H9 (cell line): ENCODE measurements at regions not wholly inside any gene's neighbourhood (a gene's known extent, or its start where the extent isn't known, plus 50 kb on each side); places are given as distances from the start of the nearest gene placed in this dataset.
"Not testable (repeated sequence)": the region's sequence is repeated elsewhere in the genome, so short reads cannot be mapped to it uniquely, and the experiment has no call there.

ENCODE experiments used
- DNase-seq: peaks from one replicate; pipeline ENCODE4 v3.0.0-alpha.2; 2017
- H2AFZ ChIP-seq: one replicate; pipeline ENCODE4 v1.6.1; 2013; ENCODE audit warnings: mild to moderate bottlenecking, low read length, control low read depth, moderate library complexity
- H2AK5ac ChIP-seq: 2 replicates; pipeline ENCODE4 v1.6.1; 2013; ENCODE audit warnings: low read length, control low read depth, mixed read lengths; ENCODE audit not compliant: insufficient read length
- H2BK120ac ChIP-seq: one replicate; pipeline ENCODE4 v1.6.1; 2013; ENCODE audit warnings: low read depth, mild to moderate bottlenecking, low read length, control low read depth, inconsistent platforms; ENCODE audit not compliant: poor library complexity, severe bottlenecking
- H2BK12ac ChIP-seq: 2 replicates; pipeline ENCODE4 v1.6.1; 2013; ENCODE audit warnings: low read length, control low read depth, mixed read lengths, low read depth; ENCODE audit not compliant: insufficient read length
- H2BK15ac ChIP-seq: 2 replicates; pipeline ENCODE4 v1.6.1; 2013; ENCODE audit warnings: low read depth, low read length, control low read depth
- H2BK20ac ChIP-seq: one replicate; pipeline ENCODE4 v1.6.1; 2013; ENCODE audit warnings: low read depth, mild to moderate bottlenecking, low read length, control low read depth, inconsistent platforms; ENCODE audit not compliant: poor library complexity, severe bottlenecking
- H2BK5ac ChIP-seq: 2 replicates; pipeline ENCODE4 v1.6.1; 2013; ENCODE audit warnings: low read length, control low read depth, mixed read lengths; ENCODE audit not compliant: insufficient read length
- H3K14ac ChIP-seq: 2 replicates; pipeline ENCODE4 v1.6.1; 2013; ENCODE audit warnings: low read length, control low read depth; ENCODE audit not compliant: insufficient read depth
- H3K18ac ChIP-seq: 2 replicates; pipeline ENCODE4 v1.6.1; 2013; ENCODE audit warnings: low read depth, mild to moderate bottlenecking, mixed read lengths, low read length, control low read depth; ENCODE audit not compliant: insufficient read length
- H3K23ac ChIP-seq: 2 replicates; pipeline ENCODE4 v1.6.1; 2013; ENCODE audit warnings: low read length, control low read depth, mixed read lengths, low read depth; ENCODE audit not compliant: insufficient read length
- H3K23me2 ChIP-seq: 2 replicates; pipeline ENCODE4 v1.6.1; 2013; ENCODE audit warnings: low read depth, mild to moderate bottlenecking, mixed read lengths, low read length, control low read depth; ENCODE audit not compliant: insufficient read length, poor library complexity, severe bottlenecking
- H3K27ac ChIP-seq: 2 replicates; pipeline ENCODE4 v1.5.1; 2013; ENCODE audit warnings: low read length, control low read depth, mixed read lengths, low read depth; ENCODE audit not compliant: insufficient read length
- H3K27me3 ChIP-seq: 2 replicates; pipeline ENCODE4 v1.6.1; 2013; ENCODE audit warnings: low read length, control low read depth, inconsistent platforms; ENCODE audit not compliant: insufficient read depth
- H3K4ac ChIP-seq: 2 replicates; pipeline ENCODE4 v1.6.1; 2013; ENCODE audit warnings: low read depth, mild to moderate bottlenecking, control low read depth, inconsistent platforms, low read length, moderate library complexity
- H3K4me1 ChIP-seq: 2 replicates; pipeline ENCODE4 v1.6.1; 2013; ENCODE audit warnings: low read length, control low read depth, inconsistent platforms; ENCODE audit not compliant: insufficient read depth
- H3K4me2 ChIP-seq: 2 replicates; pipeline ENCODE4 v1.6.1; 2013; ENCODE audit warnings: low read length, control low read depth, mixed read lengths; ENCODE audit not compliant: insufficient read length, insufficient read depth
- H3K56ac ChIP-seq: 2 replicates; pipeline ENCODE4 v1.6.1; 2013; ENCODE audit warnings: low read depth, mild to moderate bottlenecking, mixed read lengths, low read length, control low read depth; ENCODE audit not compliant: insufficient read length
- H3K79me1 ChIP-seq: 2 replicates; pipeline ENCODE4 v1.6.1; 2013; ENCODE audit warnings: low read depth, mild to moderate bottlenecking, moderate library complexity, low read length, control low read depth, inconsistent platforms; ENCODE audit not compliant: insufficient read depth, poor library complexity, severe bottlenecking
- H3K79me2 ChIP-seq: 2 replicates; pipeline ENCODE4 v1.6.1; 2013; ENCODE audit warnings: low read length, control low read depth, inconsistent platforms; ENCODE audit not compliant: insufficient read depth
- H3K9ac ChIP-seq: 2 replicates; pipeline ENCODE4 v1.6.1; 2013; ENCODE audit warnings: low read length, control low read depth, mixed read lengths; ENCODE audit not compliant: insufficient read length; ENCODE audit errors: extremely low read depth
- H3K9me3 ChIP-seq: one replicate; pipeline ENCODE4 v1.6.1; 2013; ENCODE audit warnings: low read depth, low read length, inconsistent platforms; ENCODE audit not compliant: control insufficient read depth
- H3T11ph ChIP-seq: one replicate; pipeline ENCODE4 v1.6.1; 2013; ENCODE audit warnings: mild to moderate bottlenecking, low read length, control low read depth, inconsistent platforms
- H4K20me1 ChIP-seq: one replicate; pipeline ENCODE4 v1.6.1; 2013; ENCODE audit not compliant: control insufficient read depth, insufficient read length, insufficient read depth
- H4K5ac ChIP-seq: 2 replicates; pipeline ENCODE4 v1.6.1; 2013; ENCODE audit warnings: low read depth, mild to moderate bottlenecking, mixed read lengths, low read length, control low read depth; ENCODE audit not compliant: insufficient read length
- H4K8ac ChIP-seq: replicated peaks from 2 replicates; pipeline ENCODE4 v1.6.1; 2013; ENCODE audit warnings: low read length, control low read depth, mixed read lengths, low read depth; ENCODE audit not compliant: insufficient read length
- H4K91ac ChIP-seq: 2 replicates; pipeline ENCODE4 v1.6.1; 2013; ENCODE audit warnings: low read depth, mild to moderate bottlenecking, moderate library complexity, mixed read lengths, low read length, control low read depth; ENCODE audit not compliant: insufficient read length
- H3K27ac Mint-ChIP-seq, 3 experiments: 2 replicates in 2 of 3; 3 replicates in 1 of 3; pipeline ENCODE4 v1.8.0; 2020 to 2021; ENCODE audit warnings: mixed read lengths in 3 of 3, mild to moderate bottlenecking in 1 of 3, moderate library complexity in 1 of 3
- H3K27me3 Mint-ChIP-seq: 2 replicates; pipeline ENCODE4 v1.8.0; 2021; ENCODE audit warnings: low read depth, mild to moderate bottlenecking, moderate library complexity, mixed read lengths
- H3K36me3 Mint-ChIP-seq, 3 experiments: 2 replicates in 2 of 3; 3 replicates in 1 of 3; pipeline ENCODE4 v1.8.0; 2020 to 2021; ENCODE audit warnings: low read depth in 3 of 3, mixed read lengths in 3 of 3; ENCODE audit not compliant: insufficient read depth in 1 of 3
- H3K4me1 Mint-ChIP-seq, 2 experiments: 2 replicates each; pipeline ENCODE4 v1.8.0; 2020; ENCODE audit warnings: mixed read lengths in 2 of 2
- H3K4me3 Mint-ChIP-seq, 2 experiments: 2 replicates in 1 of 2; 3 replicates in 1 of 2; pipeline ENCODE4 v1.8.0; 2020 to 2021; ENCODE audit warnings: mild to moderate bottlenecking in 2 of 2, mixed read lengths in 2 of 2, moderate library complexity in 1 of 2
- H3K9me3 Mint-ChIP-seq, 2 experiments: 2 replicates in 1 of 2; 3 replicates in 1 of 2; pipeline ENCODE4 v1.8.0; 2020; ENCODE audit warnings: mild to moderate bottlenecking in 2 of 2, mixed read lengths in 2 of 2, moderate library complexity in 1 of 2
- WGBS: extraction: QIAGEN DNeasy Blood & Tissue Kit; methylation state at CpG from one replicate; pipeline ENCODE4 v1.1.7; 2013; ENCODE audit warnings: missing lambda C conversion rate, low lambda C conversion rate, mixed read lengths; ENCODE audit not compliant: insufficient read length; ENCODE audit errors: extremely low coverage; 5-methylcytosine and 5-hydroxymethylcytosine counted together
- TF ChIP-seq, protein P1 (sequence below): fragments of 200-600 bp; sonication (generic); conservative IDR thresholded peaks from 3 replicates; pipeline ENCODE4 v1.8.0; 2021; ENCODE audit warnings: antibody characterized with exemption, mild to moderate bottlenecking

DNA sequence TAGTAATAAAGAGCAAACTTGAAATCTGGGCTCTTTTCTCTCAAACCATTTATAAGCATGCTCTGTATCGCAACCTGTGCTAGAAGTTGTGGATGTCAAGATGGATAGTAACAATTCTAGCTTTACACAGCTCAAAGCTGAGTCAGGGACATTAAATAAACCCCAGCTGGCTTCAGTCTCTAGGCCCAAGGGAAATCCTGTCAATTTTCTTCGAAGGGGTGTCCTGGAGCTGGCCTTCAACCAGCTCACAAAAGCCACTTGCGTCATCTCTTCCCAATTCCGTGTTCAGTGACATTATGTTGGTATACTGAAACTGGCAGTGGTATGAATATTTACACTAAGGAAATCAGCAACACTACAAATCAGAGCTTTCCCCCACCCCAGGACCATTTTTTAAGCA is 89.8 kb upstream of the PRKG2 start:
- H3K23ac ChIP-seq: no peak overlapping the region
- H3K9me3 Mint-ChIP-seq: no peaks in the 10 kb centered on the region
- H3K4ac ChIP-seq: no peak overlapping the region
- no peak overlapping the region for H2BK120ac ChIP-seq
- no peaks in the 10 kb centered on the region for H3K4me1 Mint-ChIP-seq
- no peak overlapping the region for H3K27ac Mint-ChIP-seq
- TF ChIP-seq, protein P1, sequence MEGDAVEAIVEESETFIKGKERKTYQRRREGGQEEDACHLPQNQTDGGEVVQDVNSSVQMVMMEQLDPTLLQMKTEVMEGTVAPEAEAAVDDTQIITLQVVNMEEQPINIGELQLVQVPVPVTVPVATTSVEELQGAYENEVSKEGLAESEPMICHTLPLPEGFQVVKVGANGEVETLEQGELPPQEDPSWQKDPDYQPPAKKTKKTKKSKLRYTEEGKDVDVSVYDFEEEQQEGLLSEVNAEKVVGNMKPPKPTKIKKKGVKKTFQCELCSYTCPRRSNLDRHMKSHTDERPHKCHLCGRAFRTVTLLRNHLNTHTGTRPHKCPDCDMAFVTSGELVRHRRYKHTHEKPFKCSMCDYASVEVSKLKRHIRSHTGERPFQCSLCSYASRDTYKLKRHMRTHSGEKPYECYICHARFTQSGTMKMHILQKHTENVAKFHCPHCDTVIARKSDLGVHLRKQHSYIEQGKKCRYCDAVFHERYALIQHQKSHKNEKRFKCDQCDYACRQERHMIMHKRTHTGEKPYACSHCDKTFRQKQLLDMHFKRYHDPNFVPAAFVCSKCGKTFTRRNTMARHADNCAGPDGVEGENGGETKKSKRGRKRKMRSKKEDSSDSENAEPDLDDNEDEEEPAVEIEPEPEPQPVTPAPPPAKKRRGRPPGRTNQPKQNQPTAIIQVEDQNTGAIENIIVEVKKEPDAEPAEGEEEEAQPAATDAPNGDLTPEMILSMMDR: no peak
- H3K56ac ChIP-seq: no peak overlapping the region
- no peaks in the 10 kb centered on the region for H3K4me1 ChIP-seq
- no peak overlapping the region for H3K9ac ChIP-seq
- H3K27me3 Mint-ChIP-seq: 0 out of 2 replicates have a peak, but pooled peaks cover 1% of the 10 kb centered on the region
- H3K36me3 Mint-ChIP-seq: no peaks in the 10 kb centered on the region
- no peak overlapping the region for H4K8ac ChIP-seq
- no peaks in the 10 kb centered on the region for H3K79me1 ChIP-seq
- no peak overlapping the region for H3K4me3 Mint-ChIP-seq
- no peak overlapping the region for H2AFZ ChIP-seq
- no CpG with 5 or more reads among the region's 4 CpGs for WGBS
- no peak overlapping the region for H4K5ac ChIP-seq
- no peaks in the 10 kb centered on the region for H3K27me3 ChIP-seq
- no peak overlapping the region for H3K4me2 ChIP-seq
- H3K9me3 ChIP-seq: no peaks in the 10 kb centered on the region
- H3K27ac ChIP-seq: no peak overlapping the region
- H3K14ac ChIP-seq: no peak overlapping the region
- no peak overlapping the region for H2BK20ac ChIP-seq
- H4K91ac ChIP-seq: no peak overlapping the region
- no peak overlapping the region for H2BK5ac ChIP-seq
- no peaks in the 10 kb centered on the region for H4K20me1 ChIP-seq
- no peaks in the 10 kb centered on the region for H3K23me2 ChIP-seq
- DNase-seq: no peak
- H2BK15ac ChIP-seq: no peak overlapping the region
- no peaks in the 10 kb centered on the region for H3K79me2 ChIP-seq
- no peak overlapping the region for H2BK12ac ChIP-seq
- H3T11ph ChIP-seq: no peak overlapping the region
- H3K18ac ChIP-seq: no peak overlapping the region
- no peak overlapping the region for H2AK5ac ChIP-seq

DNA sequence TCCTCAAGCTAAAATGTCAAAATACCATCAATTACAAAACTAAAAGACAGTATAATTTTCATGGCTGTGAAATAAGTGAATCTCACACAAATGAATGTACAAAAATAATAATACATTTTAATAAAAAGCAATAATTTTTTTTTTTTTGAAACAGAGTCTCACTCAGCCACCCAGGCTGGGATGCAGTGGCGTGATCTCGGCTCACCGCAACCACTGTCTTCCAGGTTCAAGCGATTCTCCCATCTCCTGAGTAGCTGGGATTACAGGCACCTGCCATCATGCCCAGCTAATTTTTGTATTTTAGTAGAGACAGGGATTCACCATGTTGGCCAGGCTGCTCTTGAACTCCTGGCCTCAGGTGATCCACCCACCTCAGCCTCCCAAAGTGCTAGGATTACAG is 85.3 kb upstream of the PRKG2 start:
- not testable (repeated sequence) for H3K4me1 Mint-ChIP-seq

More for the DNA sequence above, 85.3 kb upstream of the PRKG2 start:
- not testable (repeated sequence) for H3K27me3 ChIP-seq, H2BK20ac ChIP-seq, H2BK120ac ChIP-seq, H3K27me3 Mint-ChIP-seq, H3T11ph ChIP-seq, H3K18ac ChIP-seq, H3K9ac ChIP-seq, H3K14ac ChIP-seq, H3K4me2 ChIP-seq, H3K79me1 ChIP-seq, H3K56ac ChIP-seq, H4K20me1 ChIP-seq, H3K27ac ChIP-seq, H3K23ac ChIP-seq, H4K5ac ChIP-seq, H3K27ac Mint-ChIP-seq, H4K91ac ChIP-seq, H3K4ac ChIP-seq, H3K79me2 ChIP-seq, H4K8ac ChIP-seq, H2AFZ ChIP-seq, H2BK5ac ChIP-seq, H3K23me2 ChIP-seq, H2AK5ac ChIP-seq, H3K4me1 ChIP-seq, H2BK12ac ChIP-seq, H2BK15ac ChIP-seq, DNase-seq, H3K4me3 Mint-ChIP-seq
- H3K9me3 ChIP-seq: peaks cover 14% of the 10 kb centered on the region
- no CpG with 5 or more reads among the region's 4 CpGs for WGBS
- H3K36me3 Mint-ChIP-seq: peaks cover 10 to 25% (median 12%) of the 10 kb centered on the region in 3 experiments
- peaks cover 28 to 29% of the 10 kb centered on the region in 2 experiments for H3K9me3 Mint-ChIP-seq
